DND-41 (cell line): ENCODE measurements at regions not wholly inside any gene's neighbourhood (a gene's known extent, or its start where the extent isn't known, plus 50 kb on each side); places are given as distances from the start of the nearest gene placed in this dataset.

Experiments
- ATAC-seq: fragments of 200-7000 bp; cut with Tn5 transposase; 3 replicates; pipeline ENCODE4 v1.9.1; 2021; ENCODE audit warnings: low read depth; ENCODE audit not compliant: insufficient read depth
- DNase-seq: peaks from one replicate; pipeline ENCODE4 v3.0.0-alpha.2; 2020
- H2AFZ ChIP-seq: 2 replicates; pipeline ENCODE4 v1.6.0; 2012; ENCODE audit warnings: low read depth, low read length
- H3K27ac ChIP-seq: 2 replicates; pipeline ENCODE4 v1.5.1; 2012; ENCODE audit warnings: low read length, inconsistent platforms
- H3K27me3 ChIP-seq: fragments of 200-600 bp; sonication (generic); 2 replicates; pipeline ENCODE4 v1.6.0; 2012; ENCODE audit warnings: low read length, mild to moderate bottlenecking, inconsistent platforms; ENCODE audit not compliant: insufficient read depth, poor library complexity
- H3K36me3 ChIP-seq: 2 replicates; pipeline ENCODE4 v1.5.1; 2012; ENCODE audit warnings: low read length, inconsistent platforms; ENCODE audit not compliant: insufficient read depth
- H3K4me1 ChIP-seq: 2 replicates; pipeline ENCODE4 v1.5.1; 2012; ENCODE audit warnings: mild to moderate bottlenecking, low read length; ENCODE audit not compliant: insufficient read depth
- H3K4me2 ChIP-seq: 2 replicates; pipeline ENCODE4 v1.6.0; 2012; ENCODE audit warnings: mild to moderate bottlenecking, moderate library complexity, low read length, inconsistent platforms; ENCODE audit not compliant: insufficient read depth
- H3K4me3 ChIP-seq, 2 experiments: fragments of 200-600 bp in 1 of 2; shearing (Covaris generic) in 1 of 2; 2 replicates each; pipeline ENCODE4 v1.5.1; 2012 to 2016; ENCODE audit warnings: inconsistent platforms in 2 of 2, low read length in 2 of 2, mild to moderate bottlenecking in 2 of 2, low read depth in 1 of 2, moderate library complexity in 1 of 2
- H3K79me2 ChIP-seq: 2 replicates; pipeline ENCODE4 v1.6.0; 2012; ENCODE audit warnings: low read length, inconsistent platforms; ENCODE audit not compliant: insufficient read depth
- H3K9ac ChIP-seq: 2 replicates; pipeline ENCODE4 v1.6.0; 2012; ENCODE audit warnings: low read depth, mild to moderate bottlenecking, inconsistent platforms, low read length, moderate library complexity
- H3K9me3 ChIP-seq: 2 replicates; pipeline ENCODE4 v1.5.1; 2012; ENCODE audit warnings: low read length, moderate library complexity, mild to moderate bottlenecking, inconsistent platforms; ENCODE audit not compliant: insufficient read depth, severe bottlenecking
- H4K20me1 ChIP-seq: 2 replicates; pipeline ENCODE4 v1.6.0; 2012; ENCODE audit warnings: low read length; ENCODE audit not compliant: insufficient read depth
- EZH2 ChIP-seq: IDR thresholded peaks from 3 replicates; pipeline ENCODE4 v1.6.1; 2012; ENCODE audit warnings: borderline replicate concordance, low read depth, mild to moderate bottlenecking, moderate library complexity, low read length, inconsistent platforms; ENCODE audit not compliant: severe bottlenecking
- TF ChIP-seq, protein P1 (sequence below): IDR thresholded peaks from 2 replicates; pipeline ENCODE4 v1.5.1; 2012; ENCODE audit warnings: borderline replicate concordance, low read length, moderate library complexity, mild to moderate bottlenecking; ENCODE audit not compliant: poor library complexity, severe bottlenecking; ENCODE audit errors: extremely low read depth

- Histone ChIP-seq H3K27ac (no peak overlapping the region), H3K36me3 (no peaks in the 10 kb centered on the region), H3K79me2 (no peaks in the 10 kb centered on the region), H3K27me3 (no peaks in the 10 kb centered on the region), H3K4me3 (no peak overlapping the region), H4K20me1 (no peaks in the 10 kb centered on the region), H2AFZ (no peak overlapping the region), H3K9ac (no peak overlapping the region), H3K4me1 (no peaks in the 10 kb centered on the region), H3K9me3 (no peaks in the 10 kb centered on the region), H3K4me2 (no peak overlapping the region)
- no peak for TF ChIP-seq EZH2
- TF ChIP-seq, protein P1, sequence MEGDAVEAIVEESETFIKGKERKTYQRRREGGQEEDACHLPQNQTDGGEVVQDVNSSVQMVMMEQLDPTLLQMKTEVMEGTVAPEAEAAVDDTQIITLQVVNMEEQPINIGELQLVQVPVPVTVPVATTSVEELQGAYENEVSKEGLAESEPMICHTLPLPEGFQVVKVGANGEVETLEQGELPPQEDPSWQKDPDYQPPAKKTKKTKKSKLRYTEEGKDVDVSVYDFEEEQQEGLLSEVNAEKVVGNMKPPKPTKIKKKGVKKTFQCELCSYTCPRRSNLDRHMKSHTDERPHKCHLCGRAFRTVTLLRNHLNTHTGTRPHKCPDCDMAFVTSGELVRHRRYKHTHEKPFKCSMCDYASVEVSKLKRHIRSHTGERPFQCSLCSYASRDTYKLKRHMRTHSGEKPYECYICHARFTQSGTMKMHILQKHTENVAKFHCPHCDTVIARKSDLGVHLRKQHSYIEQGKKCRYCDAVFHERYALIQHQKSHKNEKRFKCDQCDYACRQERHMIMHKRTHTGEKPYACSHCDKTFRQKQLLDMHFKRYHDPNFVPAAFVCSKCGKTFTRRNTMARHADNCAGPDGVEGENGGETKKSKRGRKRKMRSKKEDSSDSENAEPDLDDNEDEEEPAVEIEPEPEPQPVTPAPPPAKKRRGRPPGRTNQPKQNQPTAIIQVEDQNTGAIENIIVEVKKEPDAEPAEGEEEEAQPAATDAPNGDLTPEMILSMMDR, result no peak
- DNase-seq (no peak), ATAC-seq (no peak)
Observed at GRCh38 chr6:95233879-95234278, 343.5 kb upstream of the MANEA start.

GRCh38 chr6:95240514-95240913 lies 336.8 kb upstream of the MANEA start:
- Histone ChIP-seq H3K4me3 (no peak overlapping the region), H3K27me3 (no peaks in the 10 kb centered on the region), H3K4me2 (no peak overlapping the region), H4K20me1 (no peaks in the 10 kb centered on the region), H3K36me3 (no peaks in the 10 kb centered on the region), H3K9ac (no peak overlapping the region), H2AFZ (no peak overlapping the region), H3K79me2 (no peaks in the 10 kb centered on the region), H3K4me1 (no peaks in the 10 kb centered on the region), H3K9me3 (no peaks in the 10 kb centered on the region), H3K27ac (no peak overlapping the region)
- DNase-seq, result no peak
- no peak for ATAC-seq
- no peak for TF ChIP-seq EZH2
- TF ChIP-seq, protein P1, result no peak

DNA sequence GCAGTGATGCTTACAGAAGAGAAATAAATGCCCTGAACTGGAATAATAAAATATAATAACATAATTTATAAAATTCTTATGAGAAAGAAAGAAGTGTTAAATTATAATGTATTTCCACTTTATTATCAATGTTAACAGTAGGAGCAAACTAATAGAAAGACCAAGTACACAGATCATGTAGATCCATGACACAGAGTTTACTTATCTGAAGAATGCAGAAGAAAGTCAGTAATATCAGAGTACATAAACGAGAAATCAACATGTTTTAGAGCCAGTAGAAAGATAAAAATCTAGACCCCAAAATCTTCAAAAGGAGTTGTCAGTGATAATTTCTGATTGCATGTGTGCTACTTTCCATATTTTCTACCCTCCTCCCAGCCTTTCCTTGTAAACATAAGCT lies 334.8 kb upstream of the MANEA start:
- H3K4me2 ChIP-seq, result no peak overlapping the region
- no peaks in the 10 kb centered on the region for H3K36me3 ChIP-seq
- H3K79me2 ChIP-seq, result no peaks in the 10 kb centered on the region
- no peaks in the 10 kb centered on the region for H3K27me3 ChIP-seq
- H3K4me1 ChIP-seq, result no peaks in the 10 kb centered on the region
- H3K9me3 ChIP-seq, result no peaks in the 10 kb centered on the region
- H3K27ac ChIP-seq, result no peak overlapping the region
- H4K20me1 ChIP-seq, result no peaks in the 10 kb centered on the region
- H3K9ac ChIP-seq, result no peak overlapping the region
- no peak overlapping the region for H2AFZ ChIP-seq
- ATAC-seq (no peak), DNase-seq (no peak)
- TF ChIP-seq, protein P1, result no peak
- TF ChIP-seq EZH2, result no peak
- H3K4me3 ChIP-seq, result no peak overlapping the region

GRCh38 chr6:95243053-95243452 lies 334.3 kb upstream of the MANEA start:
- Histone ChIP-seq H3K27ac (no peak overlapping the region), H2AFZ (no peak overlapping the region), H3K9me3 (no peaks in the 10 kb centered on the region), H3K79me2 (no peaks in the 10 kb centered on the region), H3K4me1 (no peaks in the 10 kb centered on the region), H4K20me1 (no peaks in the 10 kb centered on the region), H3K4me3 (no peak overlapping the region), H3K36me3 (no peaks in the 10 kb centered on the region), H3K27me3 (no peaks in the 10 kb centered on the region), H3K4me2 (no peak overlapping the region), H3K9ac (no peak overlapping the region)
- ATAC-seq, result no peak
- TF ChIP-seq, protein P1, result no peak
- TF ChIP-seq EZH2, result no peak
- DNase-seq, result no peak
